GM11168 (cell line): ENCODE measurements at regions not wholly inside any gene's neighbourhood (a gene's known extent, or its start where the extent isn't known, plus 50 kb on each side); places are given as distances from the start of the nearest gene placed in this dataset.
"Not testable (repeated sequence)": the region's sequence is repeated elsewhere in the genome, so short reads cannot be mapped to it uniquely, and the experiment has no call there.

Experiments used
- in situ Hi-C: fragments of 300-500 bp; cut with MboI; formaldehyde crosslinking; loops from one replicate; pipeline ENCODE4 v1.12.0; 2022; ENCODE audit warnings: low sequenced_read_pairs; ENCODE audit not compliant: unreplicated experiment

DNA sequence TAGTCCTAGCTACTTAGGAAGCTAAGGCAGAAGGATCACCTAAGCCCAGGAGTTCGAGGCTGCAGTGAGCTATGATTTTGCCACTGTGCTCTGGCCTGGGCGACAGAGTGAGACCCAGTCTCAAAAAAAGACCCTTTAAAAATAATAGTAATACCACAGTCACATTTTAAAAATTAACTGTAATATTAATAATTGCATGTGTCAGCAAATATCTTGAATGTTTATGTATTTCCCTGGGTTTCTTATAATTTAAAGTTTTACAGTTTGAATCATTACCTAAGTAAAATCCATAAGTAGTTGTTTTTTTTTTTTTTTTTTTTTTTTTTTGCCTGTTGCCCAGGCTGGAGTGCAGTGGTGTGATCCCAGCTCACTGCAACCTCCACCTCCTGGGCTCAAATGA lies 69.2 kb downstream of the LYZL2 start:
- in situ Hi-C loops, result no loop called here

DNA sequence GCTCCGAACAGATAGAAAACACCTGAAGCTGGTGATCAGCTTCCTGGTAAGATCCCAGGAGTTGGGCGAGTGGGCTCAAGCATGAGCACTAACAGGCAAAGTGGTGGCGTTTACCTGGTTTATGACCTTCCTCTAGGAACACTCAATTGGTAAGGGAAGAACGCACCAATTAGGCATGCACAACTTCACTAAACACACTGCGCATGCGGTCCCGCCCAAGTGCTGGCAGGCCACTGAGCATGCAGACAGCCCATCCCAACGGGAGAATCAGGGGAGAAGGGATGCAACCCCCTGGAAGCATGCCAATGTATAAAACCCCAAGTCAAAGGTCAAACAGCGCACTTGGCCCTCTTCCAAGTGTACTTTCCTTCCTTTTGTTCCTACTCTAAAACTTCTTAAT lies 70.4 kb downstream of the LYZL2 start:
- in situ Hi-C loops, result no loop called here

DNA sequence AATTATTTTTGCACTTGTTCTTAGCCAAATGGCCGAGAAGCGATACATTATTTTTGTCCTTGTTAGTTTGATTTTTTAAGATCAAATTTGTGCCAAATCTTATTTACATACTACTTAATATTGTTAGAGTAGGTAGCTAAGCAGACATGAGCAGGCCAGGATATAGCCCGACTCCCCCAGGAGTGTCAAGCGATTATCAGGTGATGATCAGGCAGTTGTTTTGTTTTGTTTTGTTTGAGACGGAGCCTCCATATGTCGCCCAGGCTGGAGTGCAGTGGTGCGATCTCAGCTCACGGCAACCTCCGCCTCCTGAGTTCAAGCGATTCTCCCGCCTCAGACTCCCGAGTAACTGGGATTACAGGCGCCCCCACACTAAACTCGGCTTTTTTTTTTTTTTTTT lies 71.1 kb downstream of the LYZL2 start:
- in situ Hi-C loops, result no loop called here

DNA sequence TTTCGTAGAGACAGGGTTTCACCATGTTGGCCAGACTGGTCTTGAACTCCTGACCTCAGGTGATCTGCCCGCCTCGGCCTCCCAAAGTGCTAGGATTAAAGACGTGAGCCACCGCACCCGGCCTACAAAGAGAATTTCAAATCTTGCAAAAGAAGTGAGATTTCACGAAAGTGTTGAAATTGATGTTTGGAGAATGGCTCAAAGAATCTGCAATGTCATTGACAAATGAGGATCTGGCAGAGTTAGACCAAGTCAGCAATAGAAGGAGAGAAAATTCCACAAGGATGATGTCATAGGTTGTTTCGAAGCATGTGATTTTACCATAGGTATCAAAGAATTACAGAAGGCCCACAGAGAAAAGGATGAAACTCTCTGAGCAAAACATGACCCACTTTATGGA lies 71.7 kb downstream of the LYZL2 start:
- in situ Hi-C loops, result no loop called here

GRCh38 chr10:30556189-30556588 lies 73.4 kb downstream of the LYZL2 start:
- in situ Hi-C loops, result no loop called here

- in situ Hi-C loops, result no loop called here
Measured at GRCh38 chr10:30555465-30555864, 74.1 kb downstream of the LYZL2 start.

- in situ Hi-C loops, result no loop called here
Measured at GRCh38 chr10:30554440-30554825, 75.1 kb downstream of the LYZL2 start.

DNA sequence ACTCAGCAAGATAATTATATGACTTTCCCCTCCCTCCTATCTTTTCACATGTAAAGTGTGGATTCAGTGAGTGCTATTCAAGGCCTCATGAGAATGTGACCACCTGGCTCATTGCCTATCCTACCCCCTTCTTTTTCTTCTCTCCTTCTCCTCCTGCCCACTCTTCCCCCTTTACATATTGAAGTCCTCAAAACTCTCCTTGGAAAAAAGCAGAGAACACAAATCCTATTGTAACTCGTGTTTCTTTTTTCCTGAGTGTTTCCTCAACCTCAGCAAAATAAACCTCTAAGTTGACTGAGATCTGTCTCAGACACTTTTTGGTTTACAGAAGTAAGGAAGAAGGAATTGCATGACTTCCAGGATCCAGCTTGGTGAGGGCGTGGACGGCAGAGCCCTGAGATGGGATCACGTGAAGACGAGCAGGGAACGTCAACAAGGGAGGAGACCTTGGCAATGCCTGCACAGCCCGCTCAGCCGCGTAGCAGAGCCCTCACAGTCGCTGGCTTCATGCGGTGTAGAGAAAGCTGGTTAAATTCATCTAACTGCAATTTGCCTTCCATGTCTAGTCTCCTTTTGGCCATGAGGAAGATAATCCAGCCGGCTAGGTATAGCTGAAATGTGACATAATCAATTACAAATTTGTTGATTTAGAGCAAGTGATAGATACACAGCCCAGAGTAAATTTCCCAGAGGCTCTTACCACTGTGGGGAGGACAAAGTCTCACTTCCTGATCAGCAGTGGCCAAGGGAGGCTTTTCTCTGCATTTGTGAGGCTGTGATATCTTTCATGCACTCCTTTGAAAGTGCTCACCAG lies 75.7 kb downstream of the LYZL2 start:
- in situ Hi-C loops, result no loop called here

GRCh38 chr10:30553018-30553625 lies 76.4 kb downstream of the LYZL2 start:
- in situ Hi-C loops, result no loop called here

GRCh38 chr10:30550967-30551815 lies 78.4 kb downstream of the LYZL2 start:
- in situ Hi-C loops, result no loop called here

DNA sequence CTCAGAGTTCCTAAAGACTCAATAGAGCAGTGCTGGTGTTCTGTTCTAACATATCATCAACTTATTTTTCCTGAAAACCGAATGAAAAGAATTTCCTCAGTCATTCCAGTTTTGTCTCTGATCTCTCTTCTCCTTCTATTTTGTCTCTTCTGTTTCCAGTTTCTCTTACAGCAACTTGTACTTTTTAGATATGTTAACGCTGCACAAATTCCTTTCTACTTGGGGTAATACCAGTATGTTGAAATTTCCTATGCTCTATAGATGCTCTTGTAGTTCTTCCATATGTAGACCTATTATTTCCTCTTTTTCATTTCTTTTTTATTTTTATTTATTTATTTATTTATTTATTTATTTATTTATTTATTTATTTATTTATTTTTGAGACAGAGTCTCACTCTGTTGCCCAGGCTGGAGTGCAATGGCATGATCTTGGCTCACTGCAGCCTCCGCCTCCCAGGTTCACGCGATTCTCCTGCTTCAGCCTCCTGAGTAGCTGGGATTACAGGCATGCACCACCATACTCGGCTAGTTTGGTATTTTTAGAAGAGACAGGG lies 80.3 kb downstream of the LYZL2 start:
- in situ Hi-C loops, result not testable (repeated sequence)

DNA sequence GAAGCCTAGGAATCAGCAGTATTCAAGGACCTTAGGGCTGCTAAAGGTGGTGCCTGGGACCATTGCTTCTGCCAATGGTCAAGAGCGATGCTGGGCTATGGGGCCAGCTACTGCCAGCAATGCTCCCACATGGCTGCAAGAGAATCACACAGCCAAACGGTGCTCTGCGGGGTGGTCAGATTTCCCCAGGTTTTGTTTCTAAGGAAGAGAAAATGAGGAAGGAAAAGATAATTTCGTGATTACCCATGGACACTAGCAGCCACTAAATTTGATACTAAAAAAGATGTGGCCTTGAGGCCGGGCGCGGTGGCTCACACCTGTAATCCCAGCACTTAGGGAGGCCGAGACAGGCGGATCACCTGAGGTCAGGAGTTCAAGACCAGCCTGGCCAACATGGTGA lies 83.0 kb downstream of the LYZL2 start:
- in situ Hi-C loops, result no loop called here

DNA sequence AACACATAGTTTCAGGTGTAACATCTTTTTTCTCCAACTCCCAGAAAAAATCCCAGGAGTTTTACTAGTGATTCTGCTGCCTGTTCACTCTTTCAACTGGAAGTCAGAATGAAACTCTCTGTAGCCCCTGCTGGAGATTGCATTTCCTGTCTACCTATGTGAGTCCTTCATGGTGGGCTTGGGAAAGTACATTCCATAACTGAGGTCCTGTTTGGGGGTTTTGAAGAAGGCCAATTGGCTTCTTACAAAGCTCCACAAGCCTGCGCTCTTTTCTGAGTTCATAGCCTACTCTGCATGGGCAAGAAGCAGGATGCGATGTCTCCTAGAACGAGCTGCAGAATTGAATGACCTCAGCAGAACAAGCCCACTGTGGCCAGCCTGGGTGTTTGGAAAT lies 86.7 kb downstream of the LYZL2 start:
- in situ Hi-C loops, result no loop called here

GRCh38 chr10:30542001-30542894 lies 87.3 kb downstream of the LYZL2 start:
- in situ Hi-C loops, result no loop called here

DNA sequence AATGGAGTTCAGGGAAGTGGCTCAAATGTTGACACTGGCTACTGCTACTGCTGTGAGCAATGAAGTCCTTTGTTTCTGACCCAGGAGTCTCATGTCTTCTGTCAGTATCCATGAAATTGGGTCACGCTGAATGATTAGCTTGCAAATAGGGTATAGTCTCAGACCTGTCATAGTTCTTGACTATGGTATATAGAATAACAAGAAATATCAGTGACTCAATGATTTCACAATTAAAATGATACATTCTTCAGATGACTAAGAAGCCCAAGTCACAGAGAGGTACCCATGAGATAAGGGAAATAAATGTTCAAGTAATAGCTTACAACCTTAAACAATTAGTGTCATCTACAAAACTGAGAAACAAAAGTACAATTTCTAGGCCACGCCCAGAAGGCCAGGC lies 89.3 kb downstream of the LYZL2 start:
- in situ Hi-C loops, result no loop called here

GRCh38 chr10:30538086-30538485 lies 91.5 kb downstream of the LYZL2 start:
- in situ Hi-C loops, result no loop called here

DNA sequence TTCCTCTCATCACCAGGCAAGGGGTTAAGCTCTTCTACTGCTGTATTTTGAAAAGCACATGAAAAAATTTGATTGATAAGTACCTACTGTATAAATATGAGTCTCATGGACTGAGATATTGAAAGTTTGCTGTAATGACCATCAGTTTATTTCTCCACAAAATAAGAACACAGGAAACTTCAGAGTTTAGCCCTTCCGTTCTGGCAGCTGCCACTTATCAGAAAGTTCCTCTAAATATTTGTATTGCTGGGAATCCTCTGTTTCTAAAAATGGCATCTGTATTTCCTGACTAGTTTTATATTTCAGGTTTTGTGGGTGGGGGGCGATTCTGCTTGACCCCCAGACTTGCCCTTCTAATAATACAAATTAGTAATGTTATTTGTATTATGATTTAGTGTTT lies 92.0 kb downstream of the LYZL2 start:
- in situ Hi-C loops, result no loop called here

GRCh38 chr10:30537158-30537557 lies 92.4 kb downstream of the LYZL2 start:
- in situ Hi-C loops, result not testable (repeated sequence)

GRCh38 chr10:30536578-30536977 lies 93.0 kb downstream of the LYZL2 start:
- in situ Hi-C loops, result no loop called here

- in situ Hi-C loops, result no loop called here
Measured at GRCh38 chr10:30535677-30536076, 93.9 kb downstream of the LYZL2 start.
